ENCODE measurements at regions not wholly inside any gene's neighbourhood (a gene's known extent, or its start where the extent isn't known, plus 50 kb on each side); places are given as distances from the start of the nearest gene placed in this dataset.

DNA sequence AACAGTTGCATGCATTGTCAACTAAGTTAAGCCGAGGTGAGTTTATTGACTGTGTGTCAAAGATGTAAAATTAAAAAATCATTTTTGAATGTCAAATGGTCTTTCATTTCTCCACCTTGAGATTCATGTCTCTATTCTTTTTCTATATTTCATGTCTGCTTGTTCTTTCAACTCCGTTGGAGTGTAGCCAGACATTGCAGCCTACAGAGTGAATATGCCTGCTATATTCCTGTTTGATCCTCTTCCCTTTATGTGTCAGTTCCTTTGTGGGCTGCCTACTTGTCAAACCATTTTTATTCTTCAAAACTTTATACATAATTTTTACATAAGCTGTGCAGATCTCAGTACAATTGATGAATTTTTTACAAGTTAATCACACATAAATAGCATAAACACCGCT is 1325.8 kb upstream of the PRMT6 start:
- DNase-seq (no peak), ATAC-seq (ENCODE audit: low read depth) (no peak)
- H3K27me3 ChIP-seq (replicated peaks in 1 of 4; ENCODE audit: control extremely low read depth in 1 of 4, control insufficient read depth in 3 of 4, insufficient read depth in 4 of 4, low read length in 3 of 4): no peaks in the 10 kb centered on the region
- 100% methylated on average over 1 of the region's 3 CpGs for WGBS (ENCODE audit: insufficient coverage)
- TF ChIP-seq, protein P1, sequence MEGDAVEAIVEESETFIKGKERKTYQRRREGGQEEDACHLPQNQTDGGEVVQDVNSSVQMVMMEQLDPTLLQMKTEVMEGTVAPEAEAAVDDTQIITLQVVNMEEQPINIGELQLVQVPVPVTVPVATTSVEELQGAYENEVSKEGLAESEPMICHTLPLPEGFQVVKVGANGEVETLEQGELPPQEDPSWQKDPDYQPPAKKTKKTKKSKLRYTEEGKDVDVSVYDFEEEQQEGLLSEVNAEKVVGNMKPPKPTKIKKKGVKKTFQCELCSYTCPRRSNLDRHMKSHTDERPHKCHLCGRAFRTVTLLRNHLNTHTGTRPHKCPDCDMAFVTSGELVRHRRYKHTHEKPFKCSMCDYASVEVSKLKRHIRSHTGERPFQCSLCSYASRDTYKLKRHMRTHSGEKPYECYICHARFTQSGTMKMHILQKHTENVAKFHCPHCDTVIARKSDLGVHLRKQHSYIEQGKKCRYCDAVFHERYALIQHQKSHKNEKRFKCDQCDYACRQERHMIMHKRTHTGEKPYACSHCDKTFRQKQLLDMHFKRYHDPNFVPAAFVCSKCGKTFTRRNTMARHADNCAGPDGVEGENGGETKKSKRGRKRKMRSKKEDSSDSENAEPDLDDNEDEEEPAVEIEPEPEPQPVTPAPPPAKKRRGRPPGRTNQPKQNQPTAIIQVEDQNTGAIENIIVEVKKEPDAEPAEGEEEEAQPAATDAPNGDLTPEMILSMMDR (IDR thresholded peaks at IDR 0.05): no peak
- no peak for TF ChIP-seq EZH2 (IDR thresholded peaks at IDR 0.05; ENCODE audit: borderline replicate concordance, insufficient read depth, low read depth, low read length, poor library complexity, severe bottlenecking)
- H3K4me3 ChIP-seq (ENCODE audit: control extremely low read depth in 1 of 5, extremely low read depth in 1 of 5, insufficient read depth in 1 of 5, low read depth in 2 of 5, low read length in 4 of 5): no peak overlapping the region
- H3K9ac ChIP-seq (ENCODE audit: low read length): no peak overlapping the region
- H3K79me2 ChIP-seq (ENCODE audit: control insufficient read depth, insufficient read depth, low read length): no peaks in the 10 kb centered on the region
- no peak overlapping the region for H3K27ac Mint-ChIP-seq
- H3K27ac ChIP-seq (ENCODE audit: low read length in 2 of 2): no peak overlapping the region
- H3K4me2 ChIP-seq (replicated peaks; ENCODE audit: low read depth, low read length, poor library complexity, severe bottlenecking): no peak overlapping the region
- no peaks in the 10 kb centered on the region for H3K4me1 Mint-ChIP-seq
- H3K9me3 ChIP-seq (ENCODE audit: control extremely low read depth in 1 of 3, control insufficient read depth in 2 of 3, insufficient read depth in 1 of 3, low read length in 2 of 3): no peaks in the 10 kb centered on the region
- no peaks in the 10 kb centered on the region for H3K27me3 Mint-ChIP-seq
- POLR2A ChIA-PET: no interaction called here
- H2AFZ ChIP-seq (ENCODE audit: insufficient read depth, low read depth, low read length, poor library complexity, severe bottlenecking): no peak overlapping the region
- H3K4me3 Mint-ChIP-seq: no peak overlapping the region
- intact Hi-C loops (cut with micrococcal nuclease): no loop called here
- H3K9me3 Mint-ChIP-seq (ENCODE audit: insufficient read depth): no peaks in the 10 kb centered on the region
- H3K4me1 ChIP-seq (ENCODE audit: control insufficient read depth in 2 of 2, insufficient read depth in 2 of 2, low read length in 2 of 2): no peaks in the 10 kb centered on the region
- CTCF ChIA-PET: no interaction called here
- H3K36me3 ChIP-seq (replicated peaks in 1 of 2; ENCODE audit: control extremely low read depth in 1 of 2, control insufficient read depth in 1 of 2, extremely low read depth in 1 of 2, insufficient read depth in 2 of 2, low read length in 1 of 2): no peaks in the 10 kb centered on the region
- no peaks in the 10 kb centered on the region for H4K20me1 ChIP-seq (ENCODE audit: control insufficient read depth, insufficient read depth, low read length, poor library complexity, severe bottlenecking)

DNA sequence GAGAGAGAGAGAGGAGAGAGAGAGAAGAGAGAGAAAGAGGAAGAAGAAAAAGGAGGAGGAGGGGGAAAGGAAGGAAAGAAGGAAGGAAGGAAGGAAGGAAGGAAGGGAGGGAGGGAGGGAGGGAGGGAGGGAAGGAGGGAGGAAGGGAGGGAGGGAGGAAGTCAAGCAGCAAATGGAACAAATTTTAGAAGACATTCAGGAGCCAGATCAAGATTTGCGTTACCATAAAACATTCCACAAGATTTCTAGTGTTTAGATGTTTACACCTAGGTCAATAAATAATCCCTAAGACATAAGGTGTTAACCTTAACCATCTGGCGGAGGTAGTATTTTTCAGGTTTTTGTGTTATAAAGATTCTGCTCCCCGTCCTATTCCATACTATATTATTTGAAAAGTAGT is 1320.1 kb upstream of the PRMT6 start:
- no peak for DNase-seq
- no peak overlapping the region for H3K4me2 ChIP-seq (replicated peaks; ENCODE audit: low read depth, low read length, poor library complexity, severe bottlenecking)
- no CpG with 5 or more reads among the region's 3 CpGs for WGBS (ENCODE audit: insufficient coverage)
- H4K20me1 ChIP-seq (ENCODE audit: control insufficient read depth, insufficient read depth, low read length, poor library complexity, severe bottlenecking): no peaks in the 10 kb centered on the region
- Mint-ChIP-seq H3K27ac (no peak overlapping the region), H3K27me3 (no peaks in the 10 kb centered on the region), H3K4me1 (no peaks in the 10 kb centered on the region), H3K9me3 (ENCODE audit: insufficient read depth) (peaks cover 2% of the 10 kb centered on the region), H3K4me3 (no peak overlapping the region)
- no peak for ATAC-seq (ENCODE audit: low read depth)
- intact Hi-C loops (cut with micrococcal nuclease): no loop called here
- no peaks in the 10 kb centered on the region for H3K4me1 ChIP-seq (ENCODE audit: control insufficient read depth in 2 of 2, insufficient read depth in 2 of 2, low read length in 2 of 2)
- H3K27ac ChIP-seq (ENCODE audit: low read length in 2 of 2): no peak overlapping the region
- H3K9me3 ChIP-seq (ENCODE audit: control extremely low read depth in 1 of 3, control insufficient read depth in 2 of 3, insufficient read depth in 1 of 3, low read length in 2 of 3): no peaks in the 10 kb centered on the region
- POLR2A ChIA-PET: no interaction called here
- no peak overlapping the region for H3K9ac ChIP-seq (ENCODE audit: low read length)
- no peak overlapping the region for H3K4me3 ChIP-seq (ENCODE audit: control extremely low read depth in 1 of 5, extremely low read depth in 1 of 5, insufficient read depth in 1 of 5, low read depth in 2 of 5, low read length in 4 of 5)
- no peak overlapping the region for H2AFZ ChIP-seq (ENCODE audit: insufficient read depth, low read depth, low read length, poor library complexity, severe bottlenecking)
- no peaks in the 10 kb centered on the region for H3K36me3 ChIP-seq (replicated peaks in 1 of 2; ENCODE audit: control extremely low read depth in 1 of 2, control insufficient read depth in 1 of 2, extremely low read depth in 1 of 2, insufficient read depth in 2 of 2, low read length in 1 of 2)
- H3K79me2 ChIP-seq (ENCODE audit: control insufficient read depth, insufficient read depth, low read length): no peaks in the 10 kb centered on the region
- H3K27me3 ChIP-seq (replicated peaks in 1 of 4; ENCODE audit: control extremely low read depth in 1 of 4, control insufficient read depth in 3 of 4, insufficient read depth in 4 of 4, low read length in 3 of 4): no peaks in the 10 kb centered on the region
- CTCF ChIA-PET: no interaction called here
- no peak for TF ChIP-seq EZH2 (IDR thresholded peaks at IDR 0.05; ENCODE audit: borderline replicate concordance, insufficient read depth, low read depth, low read length, poor library complexity, severe bottlenecking)
- TF ChIP-seq, protein P1 (IDR thresholded peaks at IDR 0.05): no peak
